GM12892 (cell line): ENCODE measurements at regions not wholly inside any gene's neighbourhood (a gene's known extent, or its start where the extent isn't known, plus 50 kb on each side); places are given as distances from the start of the nearest gene placed in this dataset.

ENCODE experiments used
- DNase-seq: peaks from one replicate; pipeline ENCODE4 v3.0.0; 2011; ENCODE audit not compliant: insufficient read length
- FAIRE-seq: peaks from 2 replicates; lab custom pipeline; 2011; peaks lifted over from hg19 to GRCh38; lab: Jason Lieb, UNC
- POLR2A ChIP-seq: IDR thresholded peaks from 2 replicates; pipeline ENCODE4 v1.6.1; 2011; ENCODE audit warnings: low read depth, low read length, control low read depth
- POLR2AphosphoS5 ChIP-seq: IDR thresholded peaks from 2 replicates; pipeline ENCODE4 v1.6.1; 2011; ENCODE audit warnings: low read depth, low read length, control low read depth
- TAF1 ChIP-seq: IDR thresholded peaks from 2 replicates; pipeline ENCODE4 v1.6.1; 2011; ENCODE audit warnings: low read depth, mild to moderate bottlenecking, control low read depth, low read length, borderline replicate concordance

DNA sequence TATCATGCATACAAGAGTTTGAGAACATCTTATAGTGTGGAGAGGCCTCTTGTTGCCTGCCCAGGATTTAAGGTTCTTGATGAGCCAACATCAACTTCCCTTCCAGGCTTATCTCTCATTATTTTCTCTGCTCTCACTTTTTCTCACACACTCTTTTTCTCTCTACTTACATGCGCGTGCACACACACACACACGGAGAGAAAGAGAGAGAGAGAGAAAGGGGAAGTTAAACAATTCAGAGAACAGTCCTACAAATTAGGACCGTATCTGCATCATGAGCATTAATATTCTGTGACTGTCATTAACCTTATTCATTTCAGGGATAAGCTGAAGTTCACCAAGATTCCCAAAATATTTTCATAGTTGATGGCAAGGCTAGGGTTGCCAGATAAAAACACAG is 269.0 kb downstream of the ZNF621 start:
- TF ChIP-seq TAF1: no peak
- no peak for TF ChIP-seq POLR2AphosphoS5
- no peak for TF ChIP-seq POLR2A
- no peak for DNase-seq
- no peak for FAIRE-seq

DNA sequence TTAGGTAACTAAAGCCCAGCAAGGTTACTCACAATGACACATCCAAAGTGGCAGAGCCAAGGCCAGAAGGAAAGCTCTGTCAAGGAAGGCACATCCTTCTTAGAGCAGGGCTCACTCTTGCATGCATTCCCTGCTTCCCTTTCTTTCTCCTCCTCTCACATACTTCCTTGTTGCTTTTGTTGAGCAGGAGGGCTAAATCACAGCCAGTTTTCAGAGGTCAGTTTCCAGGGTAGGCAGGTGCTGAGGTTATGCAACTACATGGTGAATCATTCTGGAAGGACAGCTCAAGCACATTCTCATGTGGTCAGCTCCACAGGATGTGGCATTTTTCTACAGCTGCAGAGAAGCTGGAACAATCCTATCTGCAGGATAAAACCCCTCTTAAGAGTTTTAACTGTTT is 275.6 kb downstream of the ZNF621 start:
- TF ChIP-seq POLR2A (no peak), POLR2AphosphoS5 (no peak), TAF1 (no peak)
- FAIRE-seq (no peak), DNase-seq (no peak)

- DNase-seq: no peak
- TF ChIP-seq TAF1 (no peak), POLR2AphosphoS5 (no peak), POLR2A (no peak)
- no peak for FAIRE-seq
These were observed 276.6 kb downstream of the ZNF621 start for GRCh38 chr3:40801284-40801741.

- TF ChIP-seq POLR2A: no peak
- no peak for TF ChIP-seq POLR2AphosphoS5
- TF ChIP-seq TAF1: no peak
- no peak for DNase-seq
- no peak for FAIRE-seq
These were observed 278.6 kb downstream of the ZNF621 start for GRCh38 chr3:40803311-40803710.

DNA sequence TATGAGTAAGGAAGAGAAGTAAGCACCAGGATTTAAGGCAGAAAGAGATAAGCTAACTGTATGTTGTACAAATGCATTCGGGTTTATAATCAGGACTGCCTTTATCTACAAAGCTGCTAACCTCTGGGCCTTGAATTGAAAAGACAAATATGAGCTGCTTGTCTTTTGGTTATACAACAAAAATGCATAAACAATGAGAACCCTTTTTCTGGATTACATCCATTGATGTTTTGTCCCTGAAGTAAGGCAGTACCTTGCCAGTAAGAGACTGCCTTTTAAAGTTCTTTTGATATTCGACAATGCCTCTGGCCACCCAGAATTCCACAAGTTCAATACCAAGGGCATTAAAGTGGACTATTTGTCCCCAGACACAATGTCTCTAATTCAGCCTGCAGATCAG is 280.7 kb downstream of the ZNF621 start:
- FAIRE-seq (no peak), DNase-seq (no peak)
- TF ChIP-seq TAF1: no peak
- no peak for TF ChIP-seq POLR2A

DNA sequence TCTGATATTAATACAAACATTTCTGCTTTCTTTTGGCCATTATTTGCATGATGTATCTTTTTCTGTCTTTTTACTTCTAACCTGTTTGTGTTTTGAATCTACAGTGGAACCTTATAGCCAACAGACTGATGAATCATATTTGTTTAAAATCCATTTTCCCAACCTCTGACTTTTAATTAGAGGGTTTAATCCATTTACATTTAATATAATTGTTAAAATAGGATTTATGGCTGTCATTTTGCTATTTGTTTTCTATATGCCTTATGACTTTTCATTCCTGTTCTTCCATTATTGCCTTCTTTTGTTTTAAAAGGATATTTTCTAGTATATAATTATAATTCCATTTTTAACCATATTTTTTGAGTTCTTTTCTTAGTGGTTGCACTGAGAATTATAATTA is 286.1 kb downstream of the ZNF621 start:
- FAIRE-seq (no peak), DNase-seq (no peak)
- TF ChIP-seq POLR2AphosphoS5 (no peak), TAF1 (no peak), POLR2A (no peak)

GRCh38 chr3:40817017-40817416 is 292.3 kb downstream of the ZNF621 start:
- FAIRE-seq (no peak), DNase-seq (no peak)
- TF ChIP-seq POLR2AphosphoS5 (no peak), TAF1 (no peak), POLR2A (no peak)

DNA sequence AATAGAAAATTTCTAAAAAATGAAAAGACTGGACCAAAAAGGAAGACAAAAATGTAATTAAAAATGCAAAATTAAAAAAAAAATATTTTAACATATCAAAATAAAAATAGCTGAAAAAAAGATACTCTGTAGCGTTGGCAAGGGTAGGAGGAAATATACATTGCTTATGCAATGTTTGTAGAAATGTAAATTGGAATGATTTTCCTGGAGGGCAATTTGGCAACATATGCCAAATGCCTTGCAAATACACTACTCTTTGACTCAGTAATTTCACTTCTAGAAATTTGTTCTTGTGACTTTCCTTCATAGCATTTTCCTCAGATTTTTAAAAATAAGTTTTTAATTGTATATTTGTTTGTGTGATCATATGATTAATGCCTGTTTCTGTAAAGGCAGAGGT is 296.6 kb downstream of the ZNF621 start:
- no peak for DNase-seq
- no peak for FAIRE-seq

GRCh38 chr3:40827226-40827625 is 302.5 kb downstream of the ZNF621 start:
- no peak for TF ChIP-seq TAF1
- TF ChIP-seq POLR2AphosphoS5: no peak
- TF ChIP-seq POLR2A: no peak
- DNase-seq (no peak), FAIRE-seq (no peak)

More for the DNA sequence above, 296.6 kb downstream of the ZNF621 start:
- TF ChIP-seq POLR2AphosphoS5: no peak
- TF ChIP-seq TAF1: no peak
- TF ChIP-seq POLR2A: no peak

DNA sequence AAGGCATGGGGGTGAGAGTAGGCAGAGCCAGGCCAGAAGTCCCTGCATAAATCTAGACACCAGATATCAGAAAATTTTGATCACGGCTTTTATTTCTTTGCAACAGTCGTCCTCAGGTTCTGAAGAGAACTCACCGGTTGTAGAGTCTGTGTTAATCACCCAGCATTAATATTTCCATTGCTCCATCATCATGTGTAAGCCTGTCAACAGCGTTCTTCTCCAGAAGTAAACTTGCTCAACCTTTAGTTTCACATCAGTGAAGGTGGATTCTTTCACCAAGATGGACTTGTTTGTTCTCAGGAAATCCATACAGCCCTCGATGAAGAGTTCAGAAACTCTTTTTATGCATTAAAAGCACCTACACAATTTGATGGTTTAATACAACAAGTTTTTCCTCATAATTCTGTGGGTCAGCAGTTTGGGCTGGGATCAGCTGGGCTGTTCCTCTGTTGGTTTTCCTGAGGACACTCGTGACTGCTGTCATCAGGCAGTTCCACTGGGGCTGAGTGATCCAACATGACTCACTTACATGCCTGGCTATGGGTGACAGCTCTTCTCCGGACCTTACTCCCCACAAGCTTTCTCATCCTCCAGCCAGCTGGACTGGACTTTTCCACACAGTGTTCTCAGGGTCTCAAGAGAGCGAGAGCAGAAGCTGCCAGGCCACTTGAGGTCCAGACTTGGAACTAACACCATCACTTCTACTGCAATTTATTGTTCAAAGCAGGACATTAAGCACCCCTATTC is 303.4 kb downstream of the ZNF621 start:
- no peak for DNase-seq
- TF ChIP-seq POLR2A: no peak
- TF ChIP-seq TAF1: no peak
- no peak for TF ChIP-seq POLR2AphosphoS5
- no peak for FAIRE-seq

GRCh38 chr3:40828741-40829415 is 304.1 kb downstream of the ZNF621 start:
- FAIRE-seq (no peak), DNase-seq (no peak)
- TF ChIP-seq TAF1 (no peak), POLR2AphosphoS5 (no peak), POLR2A (no peak)

DNA sequence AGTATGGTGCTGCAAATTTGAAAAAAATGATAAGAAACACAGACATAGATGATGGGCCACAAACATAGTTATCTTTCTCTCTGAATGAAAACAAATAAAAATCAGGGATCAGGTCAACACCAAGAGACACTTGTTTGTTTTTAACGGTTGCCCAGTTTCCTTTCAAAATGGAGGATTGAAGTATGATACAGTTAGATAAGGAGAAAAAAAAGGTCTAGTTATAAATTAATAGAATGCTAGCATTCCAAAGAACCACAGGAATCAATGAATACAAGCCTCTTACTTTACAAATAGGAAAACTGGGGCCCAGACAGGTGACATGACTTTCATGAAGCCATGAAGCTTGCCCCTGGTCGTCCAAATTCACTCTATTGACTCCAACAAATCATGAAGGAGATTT is 305.1 kb downstream of the ZNF621 start:
- FAIRE-seq (no peak), DNase-seq (no peak)
- TF ChIP-seq POLR2A (no peak), POLR2AphosphoS5 (no peak), TAF1 (no peak)
